Immature natural killer cell (primary cell): ENCODE measurements at regions not wholly inside any gene's neighbourhood (a gene's known extent, or its start where the extent isn't known, plus 50 kb on each side); places are given as distances from the start of the nearest gene placed in this dataset.

Experiments
- DNase-seq, 3 donors: peaks; one replicate each; pipeline ENCODE4 v3.0.0; 2022; ENCODE audit warnings: mixed read lengths in 1 of 3
- H3K27ac Mint-ChIP-seq, 6 donors: one replicate each; pipeline ENCODE4 v1.8.0; 2020; ENCODE audit warnings: mixed read lengths in 6 of 6, mild to moderate bottlenecking in 5 of 6, inconsistent platforms in 4 of 6, moderate library complexity in 3 of 6
- H3K27me3 Mint-ChIP-seq, 3 donors: one replicate each; pipeline ENCODE4 v1.8.0; 2020 to 2021; ENCODE audit warnings: low read depth in 3 of 3, mild to moderate bottlenecking in 3 of 3, mixed read lengths in 3 of 3, moderate library complexity in 3 of 3, inconsistent platforms in 1 of 3
- H3K36me3 Mint-ChIP-seq, 3 donors: one replicate each; pipeline ENCODE4 v1.8.0; 2020; ENCODE audit warnings: mixed read lengths in 3 of 3, inconsistent platforms in 2 of 3, mild to moderate bottlenecking in 2 of 3
- H3K4me1 Mint-ChIP-seq, 2 donors: one replicate each; pipeline ENCODE4 v1.8.0; 2020; ENCODE audit warnings: inconsistent platforms in 2 of 2, mild to moderate bottlenecking in 2 of 2, mixed read lengths in 2 of 2, moderate library complexity in 1 of 2
- H3K4me3 Mint-ChIP-seq, 5 donors: one replicate each; pipeline ENCODE4 v1.8.0; 2020; ENCODE audit warnings: mild to moderate bottlenecking in 5 of 5, mixed read lengths in 5 of 5, inconsistent platforms in 3 of 5, moderate library complexity in 3 of 5
- H3K9me3 Mint-ChIP-seq, 6 donors: one replicate each; pipeline ENCODE4 v1.8.0; 2020; ENCODE audit warnings: mild to moderate bottlenecking in 6 of 6, mixed read lengths in 6 of 6, inconsistent platforms in 4 of 6, moderate library complexity in 3 of 6

GRCh38 chr12:77514511-77514910, 316.2 kb upstream of the NAV3 start:
- Mint-ChIP-seq H3K36me3 (no peaks in the 10 kb centered on the region), H3K27me3 (no peaks in the 10 kb centered on the region), H3K9me3 (peaks cover 0 to 11% (median 4%) of the 10 kb centered on the region in 6 donors), H3K4me1 (no peaks in the 10 kb centered on the region), H3K27ac (no peak overlapping the region), H3K4me3 (no peak overlapping the region)
- no peak for DNase-seq

- no peaks in the 10 kb centered on the region for H3K4me1 Mint-ChIP-seq
- no peak overlapping the region for H3K4me3 Mint-ChIP-seq
- no peak for DNase-seq
- peaks cover 0 to 2% (median 0%) of the 10 kb centered on the region in 3 donors for H3K27me3 Mint-ChIP-seq
- no peak overlapping the region for H3K27ac Mint-ChIP-seq
- peaks cover 0 to 21% (median 5%) of the 10 kb centered on the region in 6 donors for H3K9me3 Mint-ChIP-seq
- H3K36me3 Mint-ChIP-seq, result no peaks in the 10 kb centered on the region
Observed at GRCh38 chr12:77510985-77511384, 319.7 kb upstream of the NAV3 start.

- Mint-ChIP-seq H3K4me1 (no peaks in the 10 kb centered on the region), H3K27ac (no peak overlapping the region), H3K36me3 (no peaks in the 10 kb centered on the region), H3K9me3 (peaks cover 2 to 32% (median 7%) of the 10 kb centered on the region in 6 donors), H3K4me3 (no peak overlapping the region), H3K27me3 (peaks cover 0 to 2% (median 0%) of the 10 kb centered on the region in 3 donors)
- DNase-seq, result no peak
Observed at GRCh38 chr12:77504466-77504865, 326.2 kb upstream of the NAV3 start.

GRCh38 chr12:77500089-77500488, 330.6 kb upstream of the NAV3 start:
- H3K36me3 Mint-ChIP-seq, result no peaks in the 10 kb centered on the region
- DNase-seq, result no peak
- H3K4me1 Mint-ChIP-seq, result no peaks in the 10 kb centered on the region
- H3K9me3 Mint-ChIP-seq, result peaks cover 4 to 29% (median 15%) of the 10 kb centered on the region in 6 donors
- H3K27me3 Mint-ChIP-seq, result no peaks in the 10 kb centered on the region
- no peak overlapping the region for H3K4me3 Mint-ChIP-seq
- no peak overlapping the region for H3K27ac Mint-ChIP-seq

- H3K27ac Mint-ChIP-seq, result no peak overlapping the region
Observed at GRCh38 chr12:77497647-77498046, 333.0 kb upstream of the NAV3 start.

GRCh38 chr12:77496714-77497113, 334.0 kb upstream of the NAV3 start:
- no peak for DNase-seq
- Mint-ChIP-seq H3K9me3 (peaks cover 4 to 34% (median 14%) of the 10 kb centered on the region in 6 donors), H3K4me3 (no peak overlapping the region), H3K27me3 (no peaks in the 10 kb centered on the region), H3K27ac (no peak overlapping the region), H3K4me1 (no peaks in the 10 kb centered on the region), H3K36me3 (no peaks in the 10 kb centered on the region)

More at GRCh38 chr12:77497647-77498046, 333.0 kb upstream of the NAV3 start:
- no peaks in the 10 kb centered on the region for H3K27me3 Mint-ChIP-seq
- DNase-seq, result no peak
- H3K4me3 Mint-ChIP-seq, result no peak overlapping the region
- H3K9me3 Mint-ChIP-seq, result peaks cover 4 to 25% (median 14%) of the 10 kb centered on the region in 6 donors
- H3K36me3 Mint-ChIP-seq, result no peaks in the 10 kb centered on the region
- no peaks in the 10 kb centered on the region for H3K4me1 Mint-ChIP-seq

GRCh38 chr12:77494296-77494695, 336.4 kb upstream of the NAV3 start:
- Mint-ChIP-seq H3K27ac (no peak overlapping the region), H3K36me3 (no peaks in the 10 kb centered on the region), H3K9me3 (peaks cover 7 to 30% (median 13%) of the 10 kb centered on the region in 6 donors), H3K4me1 (no peaks in the 10 kb centered on the region), H3K4me3 (no peak overlapping the region), H3K27me3 (no peaks in the 10 kb centered on the region)
- DNase-seq, result no peak

GRCh38 chr12:77493302-77494168, 337.2 kb upstream of the NAV3 start:
- DNase-seq, result no peak
- Mint-ChIP-seq H3K27ac (no peak overlapping the region), H3K4me1 (no peaks in the 10 kb centered on the region), H3K4me3 (no peak overlapping the region), H3K27me3 (no peaks in the 10 kb centered on the region), H3K36me3 (no peaks in the 10 kb centered on the region), H3K9me3 (peaks cover 7 to 30% (median 12%) of the 10 kb centered on the region in 6 donors)

- Mint-ChIP-seq H3K27ac (no peak overlapping the region), H3K4me1 (no peaks in the 10 kb centered on the region), H3K4me3 (no peak overlapping the region), H3K27me3 (no peaks in the 10 kb centered on the region), H3K9me3 (peaks cover 4 to 30% (median 10%) of the 10 kb centered on the region in 6 donors), H3K36me3 (no peaks in the 10 kb centered on the region)
- DNase-seq, result no peak
Observed at GRCh38 chr12:77492536-77492935, 338.2 kb upstream of the NAV3 start.

- Mint-ChIP-seq H3K9me3 (peaks cover 1 to 18% (median 7%) of the 10 kb centered on the region in 6 donors), H3K36me3 (no peaks in the 10 kb centered on the region), H3K27ac (no peak overlapping the region), H3K27me3 (no peaks in the 10 kb centered on the region), H3K4me1 (no peaks in the 10 kb centered on the region), H3K4me3 (no peak overlapping the region)
- no peak for DNase-seq
Observed at GRCh38 chr12:77489331-77489970, 341.2 kb upstream of the NAV3 start.

- no peak overlapping the region for H3K4me3 Mint-ChIP-seq
- H3K36me3 Mint-ChIP-seq, result no peaks in the 10 kb centered on the region
- H3K4me1 Mint-ChIP-seq, result no peaks in the 10 kb centered on the region
- peaks cover 1 to 17% (median 11%) of the 10 kb centered on the region in 6 donors for H3K9me3 Mint-ChIP-seq
- DNase-seq, result no peak
- H3K27me3 Mint-ChIP-seq, result peaks cover 0 to 2% (median 0%) of the 10 kb centered on the region in 3 donors
- H3K27ac Mint-ChIP-seq, result no peak overlapping the region
Observed at GRCh38 chr12:77488041-77488620, 342.6 kb upstream of the NAV3 start.

- H3K27me3 Mint-ChIP-seq, result peaks cover 0 to 2% (median 0%) of the 10 kb centered on the region in 3 donors
- DNase-seq, result no peak
- no peak overlapping the region for H3K4me3 Mint-ChIP-seq
- no peaks in the 10 kb centered on the region for H3K4me1 Mint-ChIP-seq
- no peaks in the 10 kb centered on the region for H3K36me3 Mint-ChIP-seq
- no peak overlapping the region for H3K27ac Mint-ChIP-seq
- H3K9me3 Mint-ChIP-seq, result peaks cover 0 to 14% (median 11%) of the 10 kb centered on the region in 6 donors
Observed at GRCh38 chr12:77486872-77487271, 343.8 kb upstream of the NAV3 start.

- H3K27ac Mint-ChIP-seq, result no peak overlapping the region
- H3K27me3 Mint-ChIP-seq, result peaks cover 0 to 2% (median 0%) of the 10 kb centered on the region in 3 donors
- peaks cover 0 to 14% (median 9%) of the 10 kb centered on the region in 6 donors for H3K9me3 Mint-ChIP-seq
- no peaks in the 10 kb centered on the region for H3K36me3 Mint-ChIP-seq
- H3K4me3 Mint-ChIP-seq, result no peak overlapping the region
- no peak for DNase-seq
- no peaks in the 10 kb centered on the region for H3K4me1 Mint-ChIP-seq
Observed at GRCh38 chr12:77485961-77486854, 344.5 kb upstream of the NAV3 start.
